ENCODE measurements at regions not wholly inside any gene's neighbourhood (a gene's known extent, or its start where the extent isn't known, plus 50 kb on each side); places are given as distances from the start of the nearest gene placed in this dataset.

DNA sequence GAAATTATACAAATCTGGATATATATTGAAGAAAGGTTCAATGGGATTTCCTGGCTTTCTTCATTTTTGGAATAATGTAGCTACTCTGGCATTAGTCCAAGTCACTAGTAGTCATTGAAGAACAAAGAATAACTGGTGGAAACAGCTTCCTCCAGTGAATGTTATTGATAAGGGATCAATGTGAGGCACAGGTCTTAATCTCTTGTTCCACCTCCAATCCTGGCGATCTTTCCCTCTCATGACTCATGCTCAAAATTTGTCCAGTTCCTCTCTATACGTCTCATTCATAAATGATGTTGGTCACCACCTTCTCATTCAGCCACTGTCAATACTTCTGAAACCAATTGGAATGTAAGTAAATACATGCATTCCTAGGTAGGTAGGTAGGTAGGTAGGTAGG is 185.0 kb upstream of the BMP2 start:
- H4K8ac ChIP-seq (ENCODE audit: extremely low read depth, insufficient read depth, low read length) = no peak overlapping the region
- no peak overlapping the region for H2BK15ac ChIP-seq (ENCODE audit: low read length)
- no peak overlapping the region for H3K4me2 ChIP-seq (ENCODE audit: insufficient read depth in 1 of 2, low read depth in 2 of 2, low read length in 2 of 2)
- H2AK5ac ChIP-seq (ENCODE audit: low read depth, low read length) = no peak overlapping the region
- H3K23ac ChIP-seq (ENCODE audit: insufficient read length) = no peak overlapping the region
- no peaks in the 10 kb centered on the region for H3K79me1 ChIP-seq (ENCODE audit: low read depth, low read length)
- DNase-seq (ENCODE audit: low read depth in 1 of 2, low spot score in 2 of 2) = no peak
- 88% methylated on average over 2 of the region's 2 CpGs; no CpG with 5 or more reads in 1 of the 2 experiments for WGBS, 2 experiments (ENCODE audit: extremely low coverage in 1 of 2, insufficient coverage in 1 of 2, insufficient read length in 1 of 2, insufficient replicate concordance in 2 of 2, low coverage in 1 of 2, low lambda C conversion rate in 2 of 2, missing lambda C conversion rate in 1 of 2)
- no peaks in the 10 kb centered on the region for H3K4me1 ChIP-seq (replicated peaks in 1 of 4; ENCODE audit: control insufficient read depth in 3 of 4, insufficient read depth in 4 of 4, low read length in 3 of 4)
- H3K79me2 ChIP-seq (ENCODE audit: control insufficient read depth in 1 of 2, insufficient read depth in 2 of 2, low read length in 2 of 2) = no peaks in the 10 kb centered on the region
- no peak overlapping the region for H2BK120ac ChIP-seq (replicated peaks; ENCODE audit: low read depth, low read length)
- no peak overlapping the region for H3K4me3 ChIP-seq (ENCODE audit: extremely low read depth in 1 of 4, insufficient read depth in 2 of 4, low read depth in 3 of 4, low read length in 4 of 4)
- no peaks in the 10 kb centered on the region; the same call in 1 of the 2 replicates for H3K23me2 ChIP-seq (ENCODE audit: low read depth, low read length)
- FAIRE-seq = no peak
- no peak overlapping the region for H3K9ac ChIP-seq (replicated peaks in 1 of 4; ENCODE audit: extremely low read depth in 1 of 4, low read depth in 3 of 4, low read length in 3 of 4)
- H3K36me3 ChIP-seq (ENCODE audit: control insufficient read depth in 2 of 4, insufficient read depth in 4 of 4, low read length in 3 of 4) = no peaks in the 10 kb centered on the region
- H3K18ac ChIP-seq (ENCODE audit: extremely low read depth, low read length) = no peak overlapping the region
- H2BK20ac ChIP-seq (ENCODE audit: low read length) = no peak overlapping the region
- no peaks in the 10 kb centered on the region for H3K9me3 ChIP-seq (ENCODE audit: insufficient read depth in 2 of 2, low read depth in 1 of 2, low read length in 1 of 2)
- H2BK12ac ChIP-seq (ENCODE audit: low read depth, low read length) = no peak overlapping the region
- no peak overlapping the region for H3K4ac ChIP-seq (replicated peaks; ENCODE audit: insufficient read length, low read depth, low read length)
- no peak overlapping the region for H4K91ac ChIP-seq (replicated peaks; ENCODE audit: insufficient read length, low read length)
- CTCF ChIA-PET (ENCODE audit: partially characterized antibody) = interaction anchor here (0.6 to 3.2 kb wide), 26 partner anchors 10 to 692 kb away, joined by 3 to 22 read pairs (median 4); no protein-coding TSS in a partner anchor
- no peak overlapping the region for H3K27ac ChIP-seq (ENCODE audit: low read depth, low read length)
- H2AFZ ChIP-seq (ENCODE audit: low read length) = no peak overlapping the region
- H2BK5ac ChIP-seq (ENCODE audit: low read depth, low read length) = no peak overlapping the region
- H4K5ac ChIP-seq (ENCODE audit: insufficient read length, low read depth, low read length) = no peak overlapping the region
- H3K27me3 ChIP-seq (replicated peaks in 1 of 4; ENCODE audit: control insufficient read depth in 3 of 4, extremely low read depth in 1 of 4, insufficient read depth in 3 of 4, low read length in 3 of 4) = no peaks in the 10 kb centered on the region
- no peak overlapping the region for H3K14ac ChIP-seq (ENCODE audit: insufficient read length)
- no peaks in the 10 kb centered on the region for H4K20me1 ChIP-seq (replicated peaks in 1 of 2; ENCODE audit: control insufficient read depth in 1 of 2, insufficient read depth in 2 of 2, low read length in 2 of 2)
- POLR2A ChIA-PET (ENCODE audit: partially characterized antibody) = no interaction called here
- no peak overlapping the region for H3K56ac ChIP-seq (replicated peaks; ENCODE audit: insufficient read length, low read depth, low read length)
- TF ChIP-seq SP2 (IDR thresholded peaks at IDR 0.05; ENCODE audit: low read length) = no peak
